GM18909 (cell line): ENCODE measurements at regions not wholly inside any gene's neighbourhood (a gene's known extent, or its start where the extent isn't known, plus 50 kb on each side); places are given as distances from the start of the nearest gene placed in this dataset.
"Not testable (repeated sequence)": the region's sequence is repeated elsewhere in the genome, so short reads cannot be mapped to it uniquely, and the experiment has no call there.

Experiments
- ATAC-seq: cut with Tn5 transposase; IDR thresholded peaks from one replicate; pipeline ENCODE4 v1.9.1; 2021; ENCODE audit warnings: mild to moderate bottlenecking; ENCODE audit not compliant: unreplicated experiment, poor library complexity

DNA sequence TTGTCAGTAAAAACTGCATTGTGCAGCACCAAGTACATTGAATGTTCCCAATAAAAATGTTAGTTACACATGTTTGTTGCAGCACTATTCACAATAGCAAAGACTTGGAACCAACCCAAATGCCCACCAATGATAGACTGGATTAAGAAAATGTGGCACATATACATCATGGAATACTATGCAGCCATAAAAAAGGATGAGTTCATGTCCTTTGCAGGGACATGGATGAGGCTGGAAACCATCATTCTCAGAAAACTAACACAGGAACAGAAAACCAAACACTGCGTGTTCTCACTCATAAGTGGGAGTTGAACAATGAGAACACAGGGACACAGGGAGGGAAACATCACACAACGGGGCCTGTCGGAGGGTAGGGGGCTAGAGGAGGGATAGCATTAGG, 401.3 kb upstream of the NR5A2 start:
- not testable (repeated sequence) for ATAC-seq

- ATAC-seq = no peak
Measured at GRCh38 chr1:199629624-199630023, 397.9 kb upstream of the NR5A2 start.

DNA sequence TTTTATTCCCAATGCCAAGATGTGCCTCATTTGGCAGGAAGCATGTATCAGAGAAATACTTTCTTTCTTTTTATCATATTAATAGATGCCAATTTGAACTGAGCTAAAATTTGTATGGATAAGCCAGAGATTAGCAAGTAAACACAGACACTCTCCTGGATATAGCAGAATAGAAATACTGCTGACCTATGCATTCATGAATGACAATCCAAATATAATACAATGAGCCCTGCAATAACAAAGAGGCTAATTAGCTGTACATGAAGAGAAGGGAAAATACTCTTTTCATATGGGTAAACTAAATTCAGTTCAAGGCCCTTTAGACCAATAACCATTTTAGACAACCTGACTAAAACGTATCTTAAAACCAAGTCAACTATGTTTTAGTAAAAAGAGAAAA, 388.1 kb upstream of the NR5A2 start:
- no peak for ATAC-seq

- no peak for ATAC-seq
Measured at GRCh38 chr1:199641531-199641930, 386.0 kb upstream of the NR5A2 start.

- no peak for ATAC-seq
Measured at GRCh38 chr1:199644912-199645311, 382.6 kb upstream of the NR5A2 start.

GRCh38 chr1:199646761-199647160, 380.7 kb upstream of the NR5A2 start:
- no peak for ATAC-seq

- no peak for ATAC-seq
Measured at GRCh38 chr1:199657449-199657848, 370.1 kb upstream of the NR5A2 start.

DNA sequence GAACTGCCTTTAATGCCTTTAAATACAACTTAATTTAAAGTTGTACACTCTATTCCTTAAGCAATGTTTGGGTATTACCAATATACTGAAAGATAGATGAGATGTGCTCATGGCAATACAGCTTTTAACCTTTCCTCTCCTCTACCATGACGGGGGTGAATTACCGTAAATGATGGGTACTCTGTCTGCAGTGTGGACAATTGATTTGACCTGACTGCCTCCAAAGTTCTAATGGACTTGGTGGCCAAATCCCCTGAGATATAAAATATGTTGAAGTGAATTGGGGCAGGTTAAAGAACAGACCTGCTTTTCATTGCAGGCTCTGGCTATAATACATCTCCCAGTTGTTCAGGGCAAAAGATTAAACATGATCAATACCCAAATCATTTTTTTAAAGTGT, 367.4 kb upstream of the NR5A2 start:
- no peak for ATAC-seq

GRCh38 chr1:199665371-199665770, 362.1 kb upstream of the NR5A2 start:
- ATAC-seq = no peak

- no peak for ATAC-seq
Measured at GRCh38 chr1:199667089-199667488, 360.4 kb upstream of the NR5A2 start.

DNA sequence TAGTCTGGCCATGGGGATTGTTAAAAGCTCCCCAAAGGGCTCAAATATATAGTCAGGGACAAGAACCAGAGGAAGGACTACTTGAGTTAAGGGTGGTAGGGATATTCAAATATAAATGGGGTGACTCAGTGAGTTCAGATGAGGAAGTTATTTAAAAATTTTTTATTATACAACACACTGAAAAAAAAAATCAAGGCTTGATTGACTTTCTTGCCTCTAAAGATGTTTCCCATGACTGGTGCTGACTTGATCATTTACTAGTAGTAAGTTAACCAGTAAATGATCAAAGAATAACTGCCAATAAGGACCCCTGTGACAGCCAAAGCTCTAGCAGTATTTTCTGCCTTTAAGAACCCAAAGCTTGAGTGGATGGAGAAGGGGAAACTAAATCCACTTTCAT, 357.6 kb upstream of the NR5A2 start:
- no peak for ATAC-seq

DNA sequence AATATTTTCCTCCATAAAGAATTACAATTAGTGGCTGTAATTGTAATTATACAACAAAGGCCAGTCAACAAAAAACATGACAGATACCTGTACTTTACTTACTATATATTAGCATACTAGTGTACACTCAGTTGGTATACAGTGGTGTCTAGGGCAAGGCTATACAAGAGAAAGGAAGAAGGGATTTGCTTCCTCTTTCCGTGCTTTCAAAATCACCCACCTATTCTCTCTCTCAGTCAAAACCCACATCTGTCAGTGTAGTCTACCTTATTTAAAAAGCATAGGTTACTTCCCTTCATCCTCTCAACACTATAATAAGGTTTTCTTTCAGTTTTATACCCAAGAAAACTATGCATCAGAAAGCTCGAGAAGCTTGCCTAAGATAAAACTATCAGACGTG, 355.8 kb upstream of the NR5A2 start:
- ATAC-seq = no peak

DNA sequence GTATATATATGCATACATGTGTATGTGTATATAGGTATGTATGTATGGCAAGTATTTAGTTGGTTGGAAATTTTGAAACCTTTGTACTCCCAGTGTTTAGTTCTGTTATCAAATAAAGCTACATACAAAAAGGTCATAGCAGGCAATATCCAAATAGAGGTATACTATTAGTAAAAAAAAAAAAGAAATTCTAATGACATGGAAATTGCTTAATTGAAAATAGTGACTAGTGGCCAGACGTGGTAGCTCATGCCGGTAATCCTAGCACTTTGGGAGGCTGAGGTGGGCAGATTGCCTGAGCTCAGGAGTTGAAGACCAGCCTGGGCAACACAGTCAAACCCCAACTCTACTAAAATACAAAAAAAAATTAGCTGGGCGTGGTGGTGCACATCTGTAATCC, 351.6 kb upstream of the NR5A2 start:
- no peak for ATAC-seq

DNA sequence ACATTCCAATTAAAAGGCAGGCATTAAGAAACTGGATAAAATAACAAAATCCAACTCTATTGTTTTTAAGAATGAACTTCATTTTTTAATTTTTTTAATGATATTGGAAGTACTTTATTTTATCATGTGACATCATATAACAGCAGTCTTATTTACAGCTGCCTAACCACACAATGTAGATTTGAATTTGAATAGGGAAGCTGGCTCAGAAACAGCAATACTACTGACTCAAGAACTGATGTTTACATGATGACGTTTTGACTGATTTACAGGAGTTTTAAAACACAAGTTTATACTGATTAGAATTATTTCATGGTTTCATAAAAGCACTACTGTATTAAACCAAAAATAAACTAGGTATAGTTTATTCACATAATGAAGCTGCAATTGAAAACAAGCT, 348.7 kb upstream of the NR5A2 start:
- no peak for ATAC-seq

GRCh38 chr1:199682081-199682480, 345.4 kb upstream of the NR5A2 start:
- no peak for ATAC-seq

DNA sequence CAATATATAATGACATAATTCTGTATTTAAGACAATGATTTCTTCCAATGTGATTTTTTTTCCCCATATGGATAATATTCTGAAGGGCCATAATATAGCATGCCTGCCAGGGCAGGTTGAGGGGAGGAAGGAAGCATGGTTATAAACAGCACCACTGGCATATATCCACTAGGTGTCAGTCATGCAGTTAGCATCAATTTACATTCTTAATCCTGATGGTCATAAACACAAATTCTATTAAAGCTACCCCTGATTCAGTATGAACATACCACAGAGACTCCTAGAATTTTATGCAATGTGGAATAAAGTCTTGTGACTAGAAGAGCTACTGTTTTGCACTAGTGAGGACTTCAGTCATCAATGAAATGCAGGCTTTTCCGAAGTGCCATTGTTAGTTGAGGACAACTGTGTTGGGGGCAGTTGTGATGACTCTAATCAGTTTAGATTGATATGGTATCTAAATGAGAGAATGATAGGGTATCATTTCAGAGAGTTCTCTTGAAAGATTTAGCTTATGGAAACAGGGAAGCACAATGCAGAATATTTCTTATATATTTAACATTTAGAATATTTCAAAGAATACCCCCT, 342.7 kb upstream of the NR5A2 start:
- peak; percentile 94 for ATAC-seq

DNA sequence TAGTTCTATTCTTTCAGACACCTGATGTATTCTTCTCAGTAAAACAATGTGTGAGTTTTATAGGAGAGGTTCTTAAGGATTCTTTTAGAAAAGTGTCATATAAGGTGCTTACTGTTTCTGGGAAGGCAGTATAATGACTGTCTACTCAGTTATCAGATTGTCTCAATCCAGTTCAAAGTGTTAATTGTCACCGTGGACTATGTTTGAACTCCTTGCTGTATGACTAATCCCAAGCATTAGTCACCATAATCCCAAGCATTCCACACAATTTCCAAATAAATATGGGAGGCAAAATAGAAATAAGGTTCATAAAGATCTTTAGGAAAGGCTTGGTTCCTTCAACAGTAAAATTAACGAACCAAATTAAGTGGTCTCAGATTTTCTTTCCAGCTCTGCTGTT, 342.1 kb upstream of the NR5A2 start:
- no peak for ATAC-seq

- ATAC-seq = no peak
Measured at GRCh38 chr1:199687321-199687720, 340.2 kb upstream of the NR5A2 start.

DNA sequence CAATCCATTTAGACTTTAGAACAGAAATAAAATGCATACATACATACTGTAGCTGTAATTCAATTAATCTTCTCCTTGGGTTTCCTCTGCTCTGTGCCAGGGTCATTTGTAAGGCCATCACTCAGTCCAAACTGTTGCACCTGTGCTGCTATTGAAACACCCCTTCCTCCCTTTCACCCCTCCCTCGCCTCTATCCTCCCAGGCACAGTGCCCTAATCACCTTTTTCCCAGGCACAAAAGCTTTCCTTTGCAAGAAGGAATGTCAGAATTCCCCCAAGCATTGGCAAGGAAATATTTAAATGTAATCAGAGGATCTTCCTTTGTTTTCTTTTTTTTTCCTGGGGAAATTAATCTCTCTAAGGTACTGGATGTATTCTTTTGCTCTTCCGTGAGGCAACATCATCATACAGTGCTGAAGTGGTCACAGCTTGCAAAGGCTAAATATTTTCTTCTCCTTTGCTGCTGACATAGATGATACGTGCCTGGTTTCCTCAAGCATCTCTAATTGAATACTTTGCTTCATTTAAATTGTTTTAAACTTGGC, 339.3 kb upstream of the NR5A2 start:
- no peak for ATAC-seq

GRCh38 chr1:199688774-199689173, 338.7 kb upstream of the NR5A2 start:
- no peak for ATAC-seq

DNA sequence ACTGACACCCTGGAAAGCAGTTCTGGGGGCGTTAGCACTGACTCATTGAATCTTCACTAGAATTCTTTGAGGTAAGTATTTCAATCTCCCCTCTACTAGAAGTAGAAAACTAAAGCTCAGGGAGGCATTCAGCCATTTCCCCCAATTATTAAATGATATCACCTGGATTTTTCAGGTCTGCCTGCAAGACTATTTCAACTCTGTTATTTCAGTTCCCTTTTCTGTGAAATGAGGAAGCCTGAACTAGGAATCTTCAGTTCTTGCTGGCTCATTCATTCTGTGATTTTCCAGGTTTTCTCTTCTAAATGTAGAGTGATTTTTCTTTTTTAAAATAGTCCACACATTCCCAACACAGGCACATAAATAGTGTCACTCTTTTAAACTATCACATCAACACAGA, 337.0 kb upstream of the NR5A2 start:
- ATAC-seq = no peak

DNA sequence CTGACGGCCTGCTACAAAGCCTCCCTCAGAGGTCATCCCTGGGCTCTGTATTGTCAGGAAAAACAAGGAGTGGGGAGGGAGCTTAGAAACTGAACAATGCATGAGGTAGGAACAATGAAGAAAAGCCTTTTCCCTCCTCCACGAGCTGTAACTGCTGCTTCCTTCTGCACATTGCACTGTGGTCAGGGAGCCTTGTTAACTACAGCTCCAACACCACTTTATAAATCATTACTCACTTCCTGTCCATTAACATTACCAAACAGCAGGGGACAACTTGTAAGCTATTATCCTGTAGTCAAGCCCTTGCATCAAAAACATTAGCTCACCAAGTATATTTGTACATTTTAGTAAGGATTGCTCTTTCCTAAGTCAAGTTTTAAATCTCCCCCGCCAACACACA, 336.0 kb upstream of the NR5A2 start:
- ATAC-seq = no peak

GRCh38 chr1:199693724-199694123, 333.8 kb upstream of the NR5A2 start:
- no peak for ATAC-seq
